ENCODE measurements at regions not wholly inside any gene's neighbourhood (a gene's known extent, or its start where the extent isn't known, plus 50 kb on each side); places are given as distances from the start of the nearest gene placed in this dataset.

DNA sequence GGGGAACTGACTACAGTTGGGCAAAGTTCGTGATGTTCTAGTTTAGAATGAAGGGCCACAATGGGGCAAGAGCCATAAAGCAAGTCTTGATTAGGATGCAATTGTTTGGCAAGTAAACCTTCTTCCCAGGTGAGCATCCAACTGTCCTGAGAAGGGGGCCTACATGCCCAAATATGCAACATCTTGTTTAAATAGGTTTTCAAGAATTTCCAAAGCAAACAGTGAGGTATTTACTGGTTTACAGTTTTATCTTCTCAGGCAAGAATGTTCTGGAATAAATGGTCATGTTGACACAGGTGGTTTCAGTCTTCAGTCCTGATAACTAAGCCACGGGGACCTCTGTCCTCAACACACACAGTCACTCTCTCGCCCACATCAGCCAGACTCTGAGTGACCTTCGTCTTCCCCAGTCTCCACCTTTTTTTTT is 90.3 kb upstream of the FAM174B start:
- Mint-ChIP-seq H3K36me3 (ENCODE audit: insufficient read depth) (peaks cover 2% of the 10 kb centered on the region), H3K27ac (peak overlapping the region; percentile 24), H3K9me3 (ENCODE audit: low read depth) (peaks cover 7% of the 10 kb centered on the region), H3K27me3 (no peaks in the 10 kb centered on the region), H3K4me3 (ENCODE audit: low read depth) (no peak overlapping the region), H3K4me1 (ENCODE audit: low read depth) (no peaks in the 10 kb centered on the region)
- no peak for DNase-seq (ENCODE audit: low spot score, unreplicated experiment)
- TF ChIP-seq, protein P1, sequence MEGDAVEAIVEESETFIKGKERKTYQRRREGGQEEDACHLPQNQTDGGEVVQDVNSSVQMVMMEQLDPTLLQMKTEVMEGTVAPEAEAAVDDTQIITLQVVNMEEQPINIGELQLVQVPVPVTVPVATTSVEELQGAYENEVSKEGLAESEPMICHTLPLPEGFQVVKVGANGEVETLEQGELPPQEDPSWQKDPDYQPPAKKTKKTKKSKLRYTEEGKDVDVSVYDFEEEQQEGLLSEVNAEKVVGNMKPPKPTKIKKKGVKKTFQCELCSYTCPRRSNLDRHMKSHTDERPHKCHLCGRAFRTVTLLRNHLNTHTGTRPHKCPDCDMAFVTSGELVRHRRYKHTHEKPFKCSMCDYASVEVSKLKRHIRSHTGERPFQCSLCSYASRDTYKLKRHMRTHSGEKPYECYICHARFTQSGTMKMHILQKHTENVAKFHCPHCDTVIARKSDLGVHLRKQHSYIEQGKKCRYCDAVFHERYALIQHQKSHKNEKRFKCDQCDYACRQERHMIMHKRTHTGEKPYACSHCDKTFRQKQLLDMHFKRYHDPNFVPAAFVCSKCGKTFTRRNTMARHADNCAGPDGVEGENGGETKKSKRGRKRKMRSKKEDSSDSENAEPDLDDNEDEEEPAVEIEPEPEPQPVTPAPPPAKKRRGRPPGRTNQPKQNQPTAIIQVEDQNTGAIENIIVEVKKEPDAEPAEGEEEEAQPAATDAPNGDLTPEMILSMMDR (IDR thresholded peaks at IDR 0.05; ENCODE audit: unreplicated experiment) = no peak

DNA sequence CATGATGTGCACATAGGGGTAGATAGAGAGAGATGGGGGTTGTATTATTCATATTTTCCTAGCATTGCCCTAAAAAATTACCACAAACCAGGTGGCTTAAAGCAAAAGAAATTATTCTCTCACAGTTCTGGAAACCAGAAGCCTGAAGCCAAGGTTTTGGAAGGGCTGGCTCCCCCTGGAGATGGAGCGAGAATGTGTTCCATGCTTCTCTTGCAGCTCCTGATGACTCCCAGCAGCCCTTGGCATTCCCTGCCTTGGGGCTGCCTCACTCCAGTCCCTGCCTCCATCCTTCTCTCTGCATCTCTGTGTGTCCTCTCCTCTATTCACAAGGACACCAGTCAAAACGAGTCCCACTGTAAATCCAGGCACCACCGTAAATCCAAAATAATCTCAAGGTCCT is 91.5 kb upstream of the FAM174B start:
- peaks cover 8% of the 10 kb centered on the region for H3K4me1 Mint-ChIP-seq (ENCODE audit: low read depth)
- H3K27ac Mint-ChIP-seq = no peak overlapping the region
- no peaks in the 10 kb centered on the region for H3K27me3 Mint-ChIP-seq
- DNase-seq (ENCODE audit: low spot score, unreplicated experiment) = no peak
- no peak overlapping the region for H3K4me3 Mint-ChIP-seq (ENCODE audit: low read depth)
- TF ChIP-seq, protein P1 (IDR thresholded peaks at IDR 0.05; ENCODE audit: unreplicated experiment) = no peak
- peaks cover 2% of the 10 kb centered on the region for H3K36me3 Mint-ChIP-seq (ENCODE audit: insufficient read depth)
- H3K9me3 Mint-ChIP-seq (ENCODE audit: low read depth) = peaks cover 7% of the 10 kb centered on the region

DNA sequence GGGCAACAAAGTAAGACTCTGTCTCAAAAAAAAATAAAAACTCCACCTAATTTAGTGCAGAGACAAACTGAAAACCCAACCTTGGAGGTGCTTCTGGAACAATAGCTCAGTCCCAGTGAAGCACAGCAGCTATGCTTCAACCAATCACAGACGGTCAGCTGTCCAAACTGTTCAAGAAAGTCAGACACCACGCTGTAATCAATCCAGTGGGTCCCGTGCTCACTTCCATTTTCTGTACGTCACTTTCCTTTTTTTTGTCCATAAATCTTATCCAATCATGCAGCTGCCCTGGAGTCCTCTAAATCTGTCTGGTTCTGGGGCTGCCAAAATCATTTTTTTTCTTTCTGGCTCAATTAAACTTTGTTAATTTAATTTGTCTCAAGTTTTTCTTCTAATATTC is 93.6 kb upstream of the FAM174B start:
- Mint-ChIP-seq H3K4me1 (ENCODE audit: low read depth) (peaks cover 11% of the 10 kb centered on the region), H3K9me3 (ENCODE audit: low read depth) (peaks cover 10% of the 10 kb centered on the region), H3K27ac (no peak overlapping the region), H3K4me3 (ENCODE audit: low read depth) (no peak overlapping the region), H3K36me3 (ENCODE audit: insufficient read depth) (peaks cover 4% of the 10 kb centered on the region), H3K27me3 (no peaks in the 10 kb centered on the region)
- TF ChIP-seq, protein P1 (IDR thresholded peaks at IDR 0.05; ENCODE audit: unreplicated experiment) = no peak
- no peak for DNase-seq (ENCODE audit: low spot score, unreplicated experiment)

DNA sequence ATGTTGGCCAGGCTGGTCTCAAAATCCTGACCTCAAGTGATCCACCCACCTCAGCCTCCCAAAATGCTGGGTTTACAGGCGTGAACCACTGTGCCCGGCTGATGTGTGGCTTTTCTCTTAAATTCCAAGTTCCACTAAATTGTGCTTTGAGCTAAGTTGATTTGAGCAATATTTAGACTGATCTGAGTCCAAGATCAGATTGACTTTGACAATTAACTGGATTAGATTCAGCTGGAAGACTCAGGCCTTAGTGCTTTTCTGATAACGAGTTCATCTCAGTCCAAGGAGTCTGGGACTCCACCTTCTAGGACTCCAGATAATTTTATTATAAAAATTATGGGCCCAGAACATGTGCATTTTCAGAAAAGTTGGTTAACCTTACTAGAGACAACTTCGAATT is 94.4 kb upstream of the FAM174B start:
- no peak for DNase-seq (ENCODE audit: low spot score, unreplicated experiment)
- Mint-ChIP-seq H3K9me3 (ENCODE audit: low read depth) (peaks cover 10% of the 10 kb centered on the region), H3K27ac (no peak overlapping the region), H3K36me3 (ENCODE audit: insufficient read depth) (peaks cover 3% of the 10 kb centered on the region), H3K4me3 (ENCODE audit: low read depth) (no peak overlapping the region), H3K4me1 (ENCODE audit: low read depth) (peaks cover 11% of the 10 kb centered on the region), H3K27me3 (no peaks in the 10 kb centered on the region)
- TF ChIP-seq, protein P1 (IDR thresholded peaks at IDR 0.05; ENCODE audit: unreplicated experiment) = no peak

DNA sequence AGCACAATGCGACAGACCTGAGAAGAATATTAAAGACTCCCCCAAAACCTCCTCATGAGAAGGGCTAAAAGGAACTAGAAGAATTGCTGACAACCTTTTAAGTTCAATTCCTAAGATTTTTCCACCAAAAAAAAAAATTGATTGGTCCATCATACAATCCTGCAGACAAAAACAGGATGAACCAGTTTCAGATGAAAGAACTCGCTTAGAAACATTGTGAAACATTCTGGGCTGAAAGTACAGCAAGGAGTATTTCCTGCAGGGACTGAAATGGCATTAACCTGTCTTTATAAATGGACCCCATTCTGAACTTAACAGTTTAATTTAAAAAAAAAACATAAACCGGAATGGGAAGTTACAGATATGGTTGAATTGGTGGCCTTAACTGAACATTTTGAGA is 96.0 kb upstream of the FAM174B start:
- H3K36me3 Mint-ChIP-seq (ENCODE audit: insufficient read depth) = peaks cover 3% of the 10 kb centered on the region
- peak overlapping the region; percentile 17 for H3K27ac Mint-ChIP-seq
- peaks cover 7% of the 10 kb centered on the region for H3K9me3 Mint-ChIP-seq (ENCODE audit: low read depth)

More for the DNA sequence above, 96.0 kb upstream of the FAM174B start:
- TF ChIP-seq, protein P1 (IDR thresholded peaks at IDR 0.05; ENCODE audit: unreplicated experiment) = no peak
- Mint-ChIP-seq H3K4me1 (ENCODE audit: low read depth) (peaks cover 11% of the 10 kb centered on the region), H3K27me3 (no peaks in the 10 kb centered on the region), H3K4me3 (ENCODE audit: low read depth) (no peak overlapping the region)
- DNase-seq (ENCODE audit: low spot score, unreplicated experiment) = no peak
